Common myeloid progenitor, CD34-positive (primary cell): ENCODE measurements at regions not wholly inside any gene's neighbourhood (a gene's known extent, or its start where the extent isn't known, plus 50 kb on each side); places are given as distances from the start of the nearest gene placed in this dataset.

Source experiments
- CTCF ChIA-PET: fragments of 350-600 bp; sonication (Branson Sonifier 250); formaldehyde crosslinking; loops from one replicate; lab custom pipeline; 2021; ENCODE audit warnings: antibody characterized with exemption; lab: Charles Lee
- POLR2A ChIA-PET: fragments of 350-600 bp; sonication (Branson Sonifier 250); formaldehyde crosslinking; loops from one replicate; lab custom pipeline; 2021; ENCODE audit warnings: antibody characterized with exemption; lab: Charles Lee
- DNase-seq, 3 donors: peaks; one replicate each; pipeline versions ENCODE4 v3.0.0 to v3.0.0-alpha.2; 2013
- H3K27ac ChIP-seq, 2 experiments: 1 replicate in 1 of 2; 2 replicates in 1 of 2; pipeline ENCODE4 v1.7.0; 2013; ENCODE audit warnings: inconsistent platforms in 2 of 2, low read length in 2 of 2, mild to moderate bottlenecking in 2 of 2, low read depth in 1 of 2, moderate library complexity in 1 of 2; ENCODE audit not compliant: severe bottlenecking in 2 of 2, insufficient read depth in 1 of 2, poor library complexity in 1 of 2
- H3K27me3 ChIP-seq, 5 experiments: replicated peaks in 2 of 5; 1 replicate in 3 of 5; 2 replicates in 2 of 5; pipeline versions ENCODE4 v1.6.1 to v1.7.0; 2013; ENCODE audit warnings: low read length in 4 of 5, mild to moderate bottlenecking in 2 of 5, moderate library complexity in 2 of 5, inconsistent platforms in 1 of 5; ENCODE audit not compliant: insufficient read depth in 5 of 5, control insufficient read depth in 4 of 5
- H3K36me3 ChIP-seq, 4 experiments: 1 replicate in 2 of 4; 2 replicates in 2 of 4; pipeline versions ENCODE4 v1.6.1 to v1.7.0; 2013; ENCODE audit warnings: low read length in 3 of 4, control low read depth in 1 of 4, mild to moderate bottlenecking in 1 of 4; ENCODE audit not compliant: control insufficient read depth in 4 of 4, insufficient read depth in 4 of 4
- H3K4me1 ChIP-seq, 4 experiments: 1 replicate in 3 of 4; 2 replicates in 1 of 4; pipeline versions ENCODE4 v1.6.1 to v1.7.1; 2013; ENCODE audit warnings: low read length in 3 of 4, mild to moderate bottlenecking in 3 of 4, control low read depth in 1 of 4, inconsistent platforms in 1 of 4, moderate library complexity in 1 of 4; ENCODE audit not compliant: control insufficient read depth in 4 of 4, insufficient read depth in 4 of 4; ENCODE audit errors: control extremely low read depth in 1 of 4
- H3K4me3 ChIP-seq, 7 experiments: 1 replicate in 4 of 7; 2 replicates in 3 of 7; pipeline versions ENCODE4 v1.5.1 to v1.7.0; 2013; ENCODE audit warnings: mild to moderate bottlenecking in 7 of 7, low read length in 6 of 7, moderate library complexity in 6 of 7, inconsistent platforms in 2 of 7, low read depth in 2 of 7, control low read depth in 1 of 7; ENCODE audit not compliant: insufficient read depth in 4 of 7, control insufficient read depth in 1 of 7; ENCODE audit errors: extremely low read depth in 1 of 7
- H3K9me3 ChIP-seq, 5 experiments: 1 replicate in 4 of 5; 2 replicates in 1 of 5; pipeline versions ENCODE4 v1.6.1 to v1.7.1; 2013; ENCODE audit warnings: low read length in 4 of 5, mild to moderate bottlenecking in 2 of 5, inconsistent platforms in 1 of 5, low read depth in 1 of 5, moderate library complexity in 1 of 5; ENCODE audit not compliant: control insufficient read depth in 4 of 5, insufficient read depth in 2 of 5; ENCODE audit errors: control extremely low read depth in 1 of 5
- WGBS: methylation state at CpG from one replicate; pipeline ENCODE4 v1.1.5; 2013; ENCODE audit not compliant: insufficient coverage; 5-methylcytosine and 5-hydroxymethylcytosine counted together

- POLR2A ChIA-PET = no interaction called here
- H3K4me1 ChIP-seq = no peaks in the 10 kb centered on the region
- H3K36me3 ChIP-seq = no peaks in the 10 kb centered on the region
- CTCF ChIA-PET = no interaction called here
- H3K4me3 ChIP-seq = no peak overlapping the region
- H3K9me3 ChIP-seq = peaks cover 0 to 5% (median 0%) of the 10 kb centered on the region in 5 experiments
- 72% methylated on average over 5 of the region's 10 CpGs for WGBS
- H3K27me3 ChIP-seq = peaks cover 0 to 4% (median 1%) of the 10 kb centered on the region in 5 experiments
- no peak overlapping the region for H3K27ac ChIP-seq
- no peak for DNase-seq
Measured at GRCh38 chr1:30506291-30507015, 216.9 kb downstream of the MATN1 start.

DNA sequence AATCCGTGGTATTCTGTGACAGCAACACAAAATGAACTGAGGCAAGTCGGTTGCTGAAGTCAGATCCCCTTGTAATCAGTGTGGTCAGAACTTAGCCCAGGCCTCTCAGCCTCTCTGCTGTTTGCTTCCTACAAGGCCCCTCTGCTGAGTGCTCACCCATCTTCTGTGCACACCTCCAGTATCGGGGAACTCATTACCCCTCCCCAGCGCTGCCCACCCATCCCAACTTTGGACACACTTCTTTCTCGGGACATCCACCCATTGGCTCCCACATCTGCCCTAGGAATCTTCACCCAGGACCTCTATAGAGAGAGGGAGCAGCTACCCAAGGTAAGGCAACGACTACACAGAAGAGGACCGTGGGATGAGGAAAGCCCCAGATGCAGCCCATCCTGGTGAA is 217.5 kb downstream of the MATN1 start:
- Histone ChIP-seq H3K36me3 (no peaks in the 10 kb centered on the region), H3K4me1 (no peaks in the 10 kb centered on the region), H3K4me3 (no peak overlapping the region), H3K27me3 (peaks cover 0 to 2% (median 0%) of the 10 kb centered on the region in 5 experiments), H3K9me3 (peaks cover 0 to 6% (median 0%) of the 10 kb centered on the region in 5 experiments), H3K27ac (no peak overlapping the region)
- WGBS = 93% methylated on average over 6 of the region's 7 CpGs
- CTCF ChIA-PET = no interaction called here
- DNase-seq = no peak
- POLR2A ChIA-PET = no interaction called here

DNA sequence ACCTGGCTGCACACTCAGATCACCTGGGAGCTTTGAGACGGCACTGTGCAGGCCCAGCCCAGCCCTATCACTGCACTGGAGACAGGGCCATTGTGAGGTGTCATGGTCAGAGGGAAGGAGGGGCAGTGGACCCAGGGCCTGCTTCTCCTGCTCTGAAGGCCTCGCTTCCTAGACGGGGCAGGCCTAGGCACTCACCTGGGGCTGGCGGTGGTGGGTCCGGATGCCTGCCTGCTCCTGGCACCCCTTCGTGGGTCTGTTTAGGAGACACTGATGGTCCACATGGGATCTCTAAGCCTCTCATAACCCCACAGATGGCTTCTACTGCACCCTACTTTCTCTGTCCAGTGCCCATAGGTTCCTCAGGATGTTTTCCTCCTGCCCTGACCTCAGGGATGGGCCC is 230.9 kb downstream of the MATN1 start:
- Histone ChIP-seq H3K27ac (no peak overlapping the region), H3K9me3 (peaks cover 0 to 4% (median 0%) of the 10 kb centered on the region in 5 experiments), H3K4me3 (no peak overlapping the region), H3K27me3 (no peaks in the 10 kb centered on the region), H3K4me1 (no peaks in the 10 kb centered on the region), H3K36me3 (no peaks in the 10 kb centered on the region)
- no peak for DNase-seq
- ChIA-PET POLR2A (no interaction called here), CTCF (no interaction called here)
- WGBS = 83% methylated on average over 6 of the region's 6 CpGs

- ChIA-PET POLR2A (interaction anchor here (0.7 kb wide), 1 partner anchor 10 kb away, joined by 5 read pairs; no protein-coding TSS in a partner anchor), CTCF (no interaction called here)
- no peaks in the 10 kb centered on the region for H3K4me1 ChIP-seq
- no peaks in the 10 kb centered on the region for H3K27me3 ChIP-seq
- H3K27ac ChIP-seq = no peak overlapping the region
- peaks cover 0 to 4% (median 0%) of the 10 kb centered on the region in 5 experiments for H3K9me3 ChIP-seq
- H3K4me3 ChIP-seq = no peak overlapping the region
- 82% methylated on average over 4 of the region's 4 CpGs for whole genome bisulfite sequencing
- no peak for DNase-seq
- H3K36me3 ChIP-seq = no peaks in the 10 kb centered on the region
Measured at GRCh38 chr1:30491831-30492230, 231.6 kb downstream of the MATN1 start.

GRCh38 chr1:30490554-30491053 is 232.8 kb downstream of the MATN1 start:
- Histone ChIP-seq H3K27ac (no peak overlapping the region), H3K9me3 (peaks cover 0 to 4% (median 0%) of the 10 kb centered on the region in 5 experiments), H3K4me3 (no peak overlapping the region), H3K4me1 (no peaks in the 10 kb centered on the region), H3K27me3 (no peaks in the 10 kb centered on the region), H3K36me3 (no peaks in the 10 kb centered on the region)
- POLR2A ChIA-PET = no interaction called here
- DNase-seq = no peak
- WGBS = 70% methylated on average over 3 of the region's 3 CpGs
- CTCF ChIA-PET = no interaction called here

DNA sequence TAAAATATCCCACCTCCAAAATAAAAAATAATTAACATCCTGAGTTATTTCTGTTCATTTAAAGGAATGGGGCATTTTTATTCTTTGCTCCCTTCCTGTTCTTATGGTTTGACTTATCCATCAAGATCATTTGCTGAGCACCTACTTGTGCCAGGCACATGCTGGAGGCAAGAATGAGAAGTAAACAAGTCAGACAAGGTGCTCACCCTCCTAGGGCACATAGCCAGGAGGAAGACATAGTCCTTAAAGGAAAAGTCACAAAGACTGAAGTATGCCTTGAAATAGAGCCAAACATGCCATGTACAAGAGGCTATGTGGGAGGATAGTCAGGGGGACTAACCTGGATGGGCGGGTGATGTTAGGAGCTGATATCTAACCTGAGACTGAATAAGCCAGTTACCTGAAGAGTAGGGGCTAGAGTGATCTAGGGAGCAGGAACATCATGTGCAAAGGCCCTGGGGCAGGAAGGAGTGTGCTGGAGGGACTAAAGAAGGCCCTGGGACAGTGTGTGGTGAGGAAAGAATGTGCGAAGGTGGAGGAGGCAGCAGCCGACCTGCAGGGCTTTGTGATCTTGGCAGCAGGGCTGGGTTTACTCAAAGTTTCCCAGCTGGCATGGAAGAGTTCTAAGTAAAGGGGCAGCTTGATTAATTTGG is 233.5 kb downstream of the MATN1 start:
- Histone ChIP-seq H3K9me3 (peaks cover 0 to 4% (median 0%) of the 10 kb centered on the region in 5 experiments), H3K4me1 (no peaks in the 10 kb centered on the region), H3K4me3 (no peak overlapping the region), H3K27me3 (no peaks in the 10 kb centered on the region), H3K27ac (no peak overlapping the region), H3K36me3 (no peaks in the 10 kb centered on the region)
- CTCF ChIA-PET = interaction anchor here (1.5 kb wide), 1 partner anchor 14 kb away, joined by 3 read pairs; no protein-coding TSS in a partner anchor
- DNase-seq = no peak
- POLR2A ChIA-PET = no interaction called here
- WGBS = 94% methylated on average over 3 of the region's 3 CpGs

DNA sequence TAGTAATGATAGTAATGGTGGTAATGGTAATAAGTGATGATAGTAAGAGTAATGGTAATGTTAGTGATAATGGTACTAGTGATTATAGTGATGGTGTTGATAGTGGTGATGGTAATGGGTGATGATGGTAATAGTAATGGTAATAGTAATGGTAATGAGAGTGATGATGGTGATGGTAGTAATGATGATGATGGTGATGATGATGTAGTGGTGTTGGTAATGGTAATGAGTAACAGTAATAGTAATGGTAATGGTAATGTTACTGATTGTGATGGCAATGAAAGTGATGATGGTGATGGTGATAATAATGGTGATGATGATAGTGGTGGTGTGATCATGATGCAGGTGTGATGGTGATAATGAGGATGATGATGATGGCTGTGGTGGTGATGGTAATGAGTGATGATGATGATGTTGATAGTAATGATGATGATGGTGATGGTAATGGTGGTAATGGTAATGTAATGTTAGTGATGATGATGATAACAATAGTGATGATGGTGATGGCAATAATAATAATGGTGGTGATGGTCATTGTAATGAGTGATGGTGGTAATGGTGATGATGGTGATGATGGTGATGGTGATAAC is 235.0 kb downstream of the MATN1 start:
- Histone ChIP-seq H3K27me3 (no peaks in the 10 kb centered on the region), H3K9me3 (peaks cover 0 to 9% (median 2%) of the 10 kb centered on the region in 5 experiments), H3K36me3 (no peaks in the 10 kb centered on the region), H3K4me3 (no peak overlapping the region), H3K4me1 (no peaks in the 10 kb centered on the region), H3K27ac (no peak overlapping the region)
- CTCF ChIA-PET = no interaction called here
- no peak for DNase-seq
- POLR2A ChIA-PET = no interaction called here
